Prostate gland (tissue), 2 donors: ENCODE measurements at regions not wholly inside any gene's neighbourhood (a gene's known extent, or its start where the extent isn't known, plus 50 kb on each side); places are given as distances from the start of the nearest gene placed in this dataset.
"Not testable (repeated sequence)": the region's sequence is repeated elsewhere in the genome, so short reads cannot be mapped to it uniquely, and the experiment has no call there.

ENCODE experiments used
- DNase-seq: peaks from one replicate; pipeline ENCODE4 v3.0.0-alpha.2; 2019; ENCODE audit warnings: low spot score
- H3K27ac ChIP-seq, 2 donors: fragments of 200-600 bp; sonication (generic); 2 replicates each; pipeline ENCODE4 v1.5.1; 2017 to 2019
- H3K27me3 ChIP-seq: fragments of 200-600 bp; sonication (generic); replicated peaks from 2 replicates; pipeline ENCODE4 v1.5.1; 2019; ENCODE audit not compliant: insufficient read depth
- H3K36me3 ChIP-seq, 2 donors: fragments of 200-600 bp; sonication (generic); 1 replicate in 1 of 2; 2 replicates in 1 of 2; pipeline versions ENCODE4 v1.5.1 to v1.8.1; 2017 to 2019
- H3K4me1 ChIP-seq: fragments of 200-600 bp; sonication (generic); replicated peaks from 2 replicates; pipeline ENCODE4 v1.5.1; 2019
- H3K4me3 ChIP-seq, 2 donors: fragments of 200-600 bp; sonication (generic); 2 replicates each; pipeline ENCODE4 v1.5.1; 2017 to 2019
- H3K9me3 ChIP-seq: fragments of 200-600 bp; sonication (generic); 2 replicates; pipeline ENCODE4 v1.5.1; 2017
- CTCF ChIP-seq, 4 experiments: fragments of 200-600 bp in 2 of 4; fragments of 450-650 bp in 2 of 4; sonication (generic) in 2 of 4; IDR thresholded peaks; 1 replicate in 3 of 4; 2 replicates in 1 of 4; pipeline ENCODE4 v1.5.1; 2016 to 2019; ENCODE audit warnings: antibody characterized with exemption in 4 of 4, mild to moderate bottlenecking in 2 of 4, moderate library complexity in 2 of 4
- POLR2A ChIP-seq: fragments of 450-650 bp; IDR thresholded peaks from one replicate; pipeline ENCODE4 v1.6.1; 2016; ENCODE audit warnings: antibody characterized with exemption, mild to moderate bottlenecking
- POLR2AphosphoS5 ChIP-seq: sonication (generic); formaldehyde crosslinking; IDR thresholded peaks from one replicate; pipeline ENCODE4 v1.6.1; 2017; ENCODE audit warnings: antibody characterized with exemption
- WGBS: methylation state at CpG from one replicate; pipeline ENCODE4 v1.1.5; 2018; 5-methylcytosine and 5-hydroxymethylcytosine counted together
- intact Hi-C: fragments of 100-400 bp; cut with DNase I; formaldehyde crosslinking; loops from one replicate; pipeline ENCODE4 v1.14.2; 2022

GRCh38 chr12:124673801-124674617 lies 106.6 kb upstream of the NCOR2 start:
- no peaks in the 10 kb centered on the region for H3K27me3 ChIP-seq
- H3K4me1 ChIP-seq = peaks cover 3% of the 10 kb centered on the region
- no peaks in the 10 kb centered on the region for H3K9me3 ChIP-seq
- no peak for DNase-seq
- no peak for TF ChIP-seq POLR2A
- TF ChIP-seq POLR2AphosphoS5 = peak; percentile 9
- no peak for TF ChIP-seq CTCF (IDR thresholded peaks at IDR 0.05)
- H3K4me3 ChIP-seq = no peak overlapping the region
- H3K27ac ChIP-seq = peak overlapping the region in 1 of 2 donors; percentile 60
- 41% methylated on average over 15 of the region's 15 CpGs for WGBS
- H3K36me3 ChIP-seq = no peaks in the 10 kb centered on the region
- intact Hi-C loops = no loop called here

- H3K27me3 ChIP-seq, H3K9me3 ChIP-seq, intact Hi-C loops, DNase-seq, H3K36me3 ChIP-seq, H3K4me1 ChIP-seq, H3K27ac ChIP-seq, H3K4me3 ChIP-seq: not testable (repeated sequence)
- 81% methylated on average over 8 of the region's 8 CpGs for WGBS
Measured at GRCh38 chr12:124669271-124669721, 101.9 kb upstream of the NCOR2 start.

DNA sequence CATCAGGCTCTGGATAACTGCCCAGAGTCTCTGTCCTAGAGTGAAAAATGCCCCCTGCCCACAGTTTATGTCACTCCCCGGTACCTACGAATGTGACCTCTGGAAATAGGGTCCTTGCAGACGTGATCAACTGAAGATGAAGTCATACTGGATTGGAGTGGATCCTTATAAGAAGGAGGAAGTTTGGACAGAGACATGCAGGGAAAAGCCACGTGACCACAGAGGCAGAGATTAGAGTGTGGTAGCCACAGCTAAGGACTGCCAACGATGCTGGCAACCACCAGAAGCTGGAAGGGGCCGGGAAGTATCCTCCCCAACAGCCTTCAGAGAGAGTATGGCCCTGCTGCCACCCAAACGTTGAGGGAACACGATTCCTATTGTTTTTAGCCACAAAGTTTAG lies 101.2 kb upstream of the NCOR2 start:
- no peak overlapping the region for H3K4me3 ChIP-seq

DNA sequence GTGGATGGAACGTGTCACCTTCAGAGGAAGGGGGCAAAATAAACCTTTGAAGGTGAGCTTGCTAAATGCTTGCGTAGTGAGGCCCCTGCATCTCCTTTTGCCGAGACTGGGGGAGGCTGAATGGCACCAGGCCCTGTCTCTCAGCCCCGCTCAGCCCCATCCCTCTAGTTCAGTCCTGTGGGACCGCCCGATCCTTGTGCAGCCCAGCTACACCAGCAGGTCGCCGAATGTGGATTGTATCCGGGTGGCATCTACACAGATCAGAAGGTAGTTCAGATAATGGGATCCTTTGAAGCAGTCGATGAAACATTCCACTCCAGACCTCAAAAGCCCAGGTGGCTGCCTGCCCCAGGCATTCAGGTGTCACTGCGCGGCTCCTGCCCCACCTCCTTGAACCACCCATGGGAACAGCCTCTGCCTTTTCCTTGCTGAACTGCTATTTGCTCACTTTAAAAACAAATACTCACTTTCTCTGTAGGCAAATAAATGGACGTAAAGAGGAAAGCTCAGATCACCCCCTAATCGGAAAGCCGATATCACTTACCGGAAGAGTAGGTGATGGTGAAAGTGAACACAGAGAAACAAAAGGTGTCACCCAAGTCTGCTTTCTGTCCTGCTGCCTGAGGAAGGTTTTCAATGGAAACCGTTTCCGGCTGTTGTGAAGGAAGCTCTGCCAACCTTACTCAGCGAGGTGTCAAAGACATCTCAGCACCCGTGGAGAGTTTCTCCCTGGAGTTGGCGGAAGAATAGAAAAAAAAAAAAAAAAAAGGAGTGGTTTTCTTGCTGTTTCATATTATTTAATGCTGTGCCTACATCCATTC lies 100.3 kb upstream of the NCOR2 start:
- peak; percentile 54 for DNase-seq
- intact Hi-C loops = no loop called here
- 41% methylated on average over 21 of the region's 21 CpGs for WGBS
- peak; percentile 58 for TF ChIP-seq POLR2AphosphoS5
- peak in 1 of 4 experiments; percentile 4 for TF ChIP-seq CTCF (IDR thresholded peaks at IDR 0.05)
- TF ChIP-seq POLR2A = no peak
- Histone ChIP-seq H3K36me3 (no peaks in the 10 kb centered on the region), H3K27ac (peak overlapping the region; percentile 44 to 50), H3K4me3 (no peak overlapping the region), H3K27me3 (no peaks in the 10 kb centered on the region), H3K9me3 (no peaks in the 10 kb centered on the region), H3K4me1 (peaks cover 7% of the 10 kb centered on the region)

More for the DNA sequence above, 101.2 kb upstream of the NCOR2 start:
- Histone ChIP-seq H3K27ac (peak overlapping the region in 1 of 2 donors; percentile 50), H3K36me3 (no peaks in the 10 kb centered on the region), H3K4me1 (peaks cover 7% of the 10 kb centered on the region), H3K9me3 (no peaks in the 10 kb centered on the region), H3K27me3 (no peaks in the 10 kb centered on the region)
- no peak for DNase-seq
- intact Hi-C loops = no loop called here
- 36% methylated on average over 8 of the region's 8 CpGs for WGBS
- TF ChIP-seq CTCF (IDR thresholded peaks at IDR 0.05) = no peak
- TF ChIP-seq POLR2A = no peak
- TF ChIP-seq POLR2AphosphoS5 = no peak

DNA sequence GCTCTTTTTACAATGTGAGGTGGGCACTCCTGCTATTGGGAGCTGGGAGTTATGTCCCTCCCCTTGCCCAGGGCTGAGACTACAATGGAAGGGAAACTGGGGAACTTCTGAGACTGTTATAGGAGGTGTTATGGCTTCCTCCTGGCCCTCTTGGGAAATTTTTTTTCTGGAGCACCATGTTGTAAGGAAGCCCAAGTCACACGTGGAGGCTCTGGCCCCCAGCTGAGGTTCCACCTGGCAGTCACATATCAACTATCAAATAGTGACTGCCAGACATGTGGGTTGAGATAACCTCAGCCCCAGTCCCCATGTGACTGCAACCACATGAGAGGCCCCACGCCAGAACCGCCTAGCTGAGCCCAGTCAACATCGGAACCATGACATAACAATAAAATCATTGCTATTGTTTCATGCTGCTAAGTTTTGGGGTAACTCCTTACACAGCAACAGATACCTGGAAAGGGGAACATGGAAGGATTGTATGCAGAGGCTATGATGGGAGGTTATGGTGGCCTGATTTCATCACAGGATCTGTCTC lies 99.4 kb upstream of the NCOR2 start:
- no peak overlapping the region for H3K27ac ChIP-seq
- 94% methylated on average over 4 of the region's 4 CpGs for WGBS
- no peaks in the 10 kb centered on the region for H3K27me3 ChIP-seq
- intact Hi-C loops = no loop called here
- no peaks in the 10 kb centered on the region for H3K9me3 ChIP-seq
- H3K4me3 ChIP-seq = no peak overlapping the region
- no peak for DNase-seq
- H3K36me3 ChIP-seq = no peaks in the 10 kb centered on the region
- no peak for TF ChIP-seq POLR2A
- TF ChIP-seq POLR2AphosphoS5 = no peak
- TF ChIP-seq CTCF (IDR thresholded peaks at IDR 0.05) = no peak
- peaks cover 7% of the 10 kb centered on the region for H3K4me1 ChIP-seq
